ENCODE measurements at regions not wholly inside any gene's neighbourhood (a gene's known extent, or its start where the extent isn't known, plus 50 kb on each side); places are given as distances from the start of the nearest gene placed in this dataset.

DNA sequence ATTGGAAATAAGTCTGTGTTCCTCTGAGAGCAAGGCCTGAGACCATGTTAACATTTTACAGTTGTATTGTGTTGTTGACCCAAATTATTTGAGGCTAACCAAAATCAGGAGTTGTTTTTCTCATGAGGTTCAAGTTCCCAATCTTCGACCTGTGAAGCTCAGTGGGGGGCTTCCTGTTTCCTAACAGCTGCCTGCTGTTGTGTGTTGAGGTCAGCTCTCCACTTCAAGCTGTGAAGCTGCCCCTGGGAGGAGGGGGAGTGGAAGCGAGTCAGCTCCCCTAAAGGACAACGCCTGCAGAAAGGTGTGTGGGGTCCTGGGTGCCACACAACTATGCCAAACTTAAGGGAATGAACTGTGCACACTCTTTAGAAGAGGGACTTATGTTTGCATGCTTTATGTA is 295.5 kb downstream of the IRX1 start:
- no peak for FAIRE-seq

- FAIRE-seq = no peak
Measured at GRCh38 chr5:3893527-3893926, 297.9 kb downstream of the IRX1 start.

- no peak for FAIRE-seq
Measured at GRCh38 chr5:3893975-3894374, 298.3 kb downstream of the IRX1 start.

GRCh38 chr5:3896098-3896497 is 300.5 kb downstream of the IRX1 start:
- FAIRE-seq = no peak

- no peak for FAIRE-seq
Measured at GRCh38 chr5:3899093-3899492, 303.5 kb downstream of the IRX1 start.

- no peak for FAIRE-seq
Measured at GRCh38 chr5:3904584-3904983, 309.0 kb downstream of the IRX1 start.

DNA sequence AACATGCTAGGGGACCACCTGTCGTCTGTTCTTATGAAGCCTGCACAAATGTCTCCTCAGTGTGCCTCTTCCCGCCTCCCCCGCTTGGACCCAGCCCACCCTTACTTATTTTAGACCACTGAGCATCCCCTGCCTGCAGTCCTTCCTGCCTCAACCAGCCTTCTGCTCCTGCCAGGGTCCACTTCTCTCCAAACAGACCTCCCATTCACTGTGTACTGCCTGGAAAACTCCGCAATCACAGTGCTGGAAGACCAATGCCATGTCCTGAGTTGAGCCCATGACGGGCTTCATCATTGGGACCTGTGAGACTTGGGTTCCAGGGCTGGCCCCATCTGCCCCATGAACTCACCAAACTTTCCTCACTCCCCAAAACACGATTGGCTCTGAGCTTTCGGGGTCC is 309.4 kb downstream of the IRX1 start:
- FAIRE-seq = no peak

DNA sequence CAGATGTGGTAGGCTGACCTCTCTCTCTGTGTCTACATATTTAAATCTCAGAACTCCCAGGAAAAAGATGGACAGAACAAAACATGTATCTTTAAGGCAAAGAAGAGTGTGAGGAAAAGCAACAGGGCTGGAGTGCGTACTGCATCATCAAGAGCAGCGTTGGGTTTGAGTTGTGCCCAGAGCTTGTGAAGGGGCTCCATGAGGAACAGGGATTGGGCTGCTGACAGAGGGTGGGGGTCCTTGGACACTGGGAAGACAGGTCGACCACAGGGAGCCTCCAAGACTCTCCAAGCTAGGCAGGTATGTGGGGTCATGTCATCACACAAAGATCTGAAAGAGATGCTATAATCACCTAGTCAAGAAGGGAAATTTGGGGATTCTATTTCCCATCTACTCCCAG is 309.9 kb downstream of the IRX1 start:
- no peak for FAIRE-seq

DNA sequence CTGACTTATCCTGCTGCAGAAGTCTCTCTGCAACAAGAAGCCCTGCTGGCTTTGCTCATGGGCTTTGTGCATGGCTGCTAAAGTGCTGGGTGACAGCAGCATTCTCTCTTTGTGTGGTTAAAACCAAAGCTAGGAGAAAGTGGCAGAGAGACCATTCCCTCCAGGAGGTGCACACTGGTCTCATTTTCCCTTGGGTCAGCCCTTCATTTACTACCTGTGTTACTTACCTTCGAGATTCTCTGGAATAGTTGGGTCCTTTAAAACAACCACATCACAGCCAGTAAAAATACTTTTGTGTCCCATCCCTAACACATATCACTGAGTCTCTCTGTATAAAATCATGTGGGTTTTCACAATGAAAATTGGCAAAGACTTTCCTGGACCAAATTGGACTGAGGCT is 315.5 kb downstream of the IRX1 start:
- no peak for FAIRE-seq

DNA sequence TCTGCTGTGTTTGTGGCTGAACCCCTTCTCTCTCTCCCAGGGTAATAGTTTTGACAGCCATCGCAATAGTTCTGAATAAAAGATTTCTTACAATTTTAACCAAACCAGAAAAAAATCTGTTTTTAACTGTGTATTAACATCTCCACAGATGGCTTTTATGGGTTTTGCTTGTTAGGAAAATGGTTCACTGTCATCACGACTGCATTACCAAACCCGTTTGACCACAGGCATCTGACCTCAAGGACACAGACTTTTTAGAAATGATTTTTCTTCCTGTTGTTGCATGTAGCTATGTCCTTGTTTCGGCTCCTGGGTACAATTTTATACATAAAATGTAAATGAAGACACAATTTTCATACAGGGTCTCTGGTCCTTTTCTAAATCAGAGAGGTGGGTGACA is 316.1 kb downstream of the IRX1 start:
- FAIRE-seq = no peak

DNA sequence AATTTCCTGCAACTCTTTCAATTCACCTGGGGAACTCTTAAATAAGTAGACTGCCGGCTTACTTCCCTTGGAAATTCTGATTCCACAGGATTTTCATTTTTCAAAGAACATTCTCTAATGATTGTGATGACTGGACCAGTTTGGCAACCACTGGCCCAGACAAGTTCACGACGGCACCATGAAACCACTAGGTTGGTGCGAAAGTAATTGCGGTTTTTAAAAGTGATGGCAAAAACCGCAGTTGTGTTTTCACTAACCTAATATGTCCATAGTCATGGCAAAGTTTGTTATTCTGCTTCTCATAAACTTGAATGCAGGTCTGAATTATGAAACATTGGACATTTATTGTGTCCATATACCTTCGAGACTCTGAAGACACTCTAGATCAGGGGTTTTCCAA is 317.2 kb downstream of the IRX1 start:
- FAIRE-seq = no peak

DNA sequence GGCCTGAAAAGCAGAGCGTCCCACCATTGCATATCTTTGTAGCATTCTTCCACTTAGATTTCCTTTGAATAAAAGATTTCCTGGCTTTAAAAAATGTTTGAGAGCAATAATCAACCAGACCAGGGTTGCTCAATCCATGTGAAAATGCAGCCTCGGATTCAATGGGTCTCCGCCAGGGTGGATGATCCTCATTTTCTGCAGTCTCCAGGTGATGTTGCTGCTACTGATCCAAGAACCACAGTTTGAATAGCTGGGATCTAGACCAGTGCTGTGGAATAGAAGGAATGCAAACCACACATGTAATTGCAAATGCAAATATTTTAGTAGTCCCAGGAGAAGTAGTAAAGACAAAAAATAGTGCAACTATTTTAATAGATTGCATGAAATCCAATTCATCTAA is 317.6 kb downstream of the IRX1 start:
- no peak for FAIRE-seq

- FAIRE-seq = no peak
Measured at GRCh38 chr5:3925022-3925421, 329.4 kb downstream of the IRX1 start.

DNA sequence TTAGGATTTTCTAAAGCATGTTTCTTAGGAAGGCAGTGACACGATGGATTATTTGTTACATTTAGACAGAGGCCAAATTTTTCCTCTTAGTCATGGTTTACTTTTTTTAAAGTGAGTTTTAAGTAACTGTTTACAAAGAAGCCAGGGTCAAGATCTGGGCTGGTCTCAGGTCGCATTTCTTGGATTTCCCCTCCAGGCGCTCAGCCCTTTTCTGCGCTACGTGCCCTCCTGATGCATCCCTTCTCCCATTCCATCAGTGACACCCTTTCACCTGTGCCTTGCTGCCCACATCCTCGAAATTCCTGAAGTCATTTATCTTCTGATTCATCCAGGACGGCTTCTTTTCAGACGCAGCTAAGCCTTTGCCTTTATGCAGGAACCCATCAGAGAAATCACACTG is 330.3 kb downstream of the IRX1 start:
- no peak for FAIRE-seq

DNA sequence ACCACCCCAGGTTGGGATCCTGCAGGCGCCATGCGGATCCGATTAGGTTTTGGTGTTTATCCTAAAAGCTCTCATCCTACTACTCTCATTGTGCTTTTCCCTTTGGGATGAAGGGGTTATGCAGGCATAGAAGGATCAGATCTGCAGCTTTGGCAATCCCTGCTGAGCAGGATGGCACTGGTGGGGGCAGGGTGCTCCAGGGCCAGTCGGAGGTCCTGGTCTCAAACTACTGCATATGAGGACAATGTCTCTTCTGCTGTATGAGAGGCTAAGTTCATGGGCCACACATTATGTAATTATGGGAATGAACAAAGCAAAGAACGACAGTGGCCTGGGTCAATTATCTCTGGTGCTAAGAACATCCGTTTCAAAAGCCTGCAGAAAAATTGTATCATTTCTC is 334.2 kb downstream of the IRX1 start:
- no peak for FAIRE-seq

GRCh38 chr5:3931976-3932375 is 336.3 kb downstream of the IRX1 start:
- FAIRE-seq = no peak

GRCh38 chr5:3933536-3933935 is 337.9 kb downstream of the IRX1 start:
- FAIRE-seq = no peak

GRCh38 chr5:3933966-3934365 is 338.3 kb downstream of the IRX1 start:
- FAIRE-seq = no peak

GRCh38 chr5:3943859-3944258 is 348.2 kb downstream of the IRX1 start:
- FAIRE-seq = no peak

DNA sequence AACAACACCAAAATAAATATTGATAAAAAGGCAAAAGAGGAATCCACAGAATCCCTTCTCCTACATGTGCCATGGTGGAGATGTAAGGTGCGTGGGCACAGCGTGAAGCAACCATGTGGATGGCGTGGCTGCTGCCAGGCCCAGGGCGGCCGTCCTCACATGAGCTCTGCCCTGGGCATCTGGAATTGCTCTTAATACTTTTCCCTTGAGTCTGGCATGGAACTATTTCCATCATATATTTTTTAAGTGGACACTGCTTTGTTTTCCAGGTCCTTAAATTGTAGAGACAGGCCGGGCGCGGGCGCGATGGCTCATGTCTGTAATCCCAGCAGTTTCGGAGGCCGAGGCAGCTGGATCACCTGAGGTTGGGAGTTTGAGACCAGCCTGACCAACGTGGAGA is 349.3 kb downstream of the IRX1 start:
- FAIRE-seq = no peak

DNA sequence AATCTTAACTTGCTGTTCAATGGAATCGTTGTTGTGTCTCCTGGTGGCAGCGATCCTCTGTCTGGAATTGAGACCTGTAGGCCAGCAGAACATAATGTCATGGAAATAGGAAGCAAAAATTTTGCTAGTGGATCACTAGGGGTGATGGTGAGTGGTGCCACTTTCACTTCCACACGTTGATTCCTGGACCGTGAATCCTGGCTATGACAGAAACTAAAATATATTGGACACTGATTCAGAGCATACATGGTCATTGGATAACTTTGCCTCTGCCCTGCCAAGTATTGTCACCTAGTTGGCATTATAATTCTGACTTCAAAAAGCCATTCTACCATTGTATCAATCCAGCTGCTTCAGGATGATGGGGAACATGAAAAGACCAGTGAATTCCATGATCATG is 353.2 kb downstream of the IRX1 start:
- no peak for FAIRE-seq

DNA sequence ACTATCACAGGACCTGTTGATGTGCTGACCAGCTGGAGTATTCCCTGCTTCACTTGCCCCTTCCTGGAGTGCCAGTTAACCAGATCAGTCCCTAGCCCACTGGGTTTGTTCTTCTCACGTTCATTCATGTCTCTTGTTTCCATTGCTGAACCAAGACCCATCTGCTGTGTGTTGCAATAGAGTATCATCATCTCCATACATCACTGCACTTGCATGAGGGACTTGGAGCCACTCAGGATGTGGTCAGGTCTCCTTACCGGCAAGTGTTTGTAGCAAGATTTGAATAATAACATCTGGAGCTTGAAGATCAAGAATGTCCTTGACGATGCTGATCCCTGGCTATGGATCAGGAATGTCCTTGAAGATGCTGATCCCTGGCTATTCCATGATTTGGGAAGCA is 358.6 kb downstream of the IRX1 start:
- no peak for FAIRE-seq

DNA sequence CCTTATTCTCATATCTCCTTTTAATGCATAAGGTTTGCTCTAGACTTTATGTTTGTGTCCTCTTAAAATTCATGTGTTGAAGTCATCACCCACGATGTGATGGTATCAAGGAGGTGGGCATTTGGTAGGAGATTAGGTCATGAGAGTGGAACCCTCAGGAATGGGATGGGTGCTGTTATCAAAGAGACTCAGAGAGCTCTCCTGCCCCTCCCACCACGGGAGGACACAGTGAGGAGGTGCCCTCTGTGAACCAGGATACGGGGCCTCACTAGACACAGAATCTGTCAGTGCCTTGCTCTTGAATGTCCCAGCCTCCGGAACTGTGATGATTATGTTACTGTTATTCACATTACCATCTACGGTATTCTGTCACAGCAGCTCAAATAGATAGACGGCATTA is 359.0 kb downstream of the IRX1 start:
- FAIRE-seq = no peak

- no peak for FAIRE-seq
Measured at GRCh38 chr5:3957658-3958057, 362.0 kb downstream of the IRX1 start.

- no peak for FAIRE-seq
Measured at GRCh38 chr5:3958389-3958788, 362.8 kb downstream of the IRX1 start.

DNA sequence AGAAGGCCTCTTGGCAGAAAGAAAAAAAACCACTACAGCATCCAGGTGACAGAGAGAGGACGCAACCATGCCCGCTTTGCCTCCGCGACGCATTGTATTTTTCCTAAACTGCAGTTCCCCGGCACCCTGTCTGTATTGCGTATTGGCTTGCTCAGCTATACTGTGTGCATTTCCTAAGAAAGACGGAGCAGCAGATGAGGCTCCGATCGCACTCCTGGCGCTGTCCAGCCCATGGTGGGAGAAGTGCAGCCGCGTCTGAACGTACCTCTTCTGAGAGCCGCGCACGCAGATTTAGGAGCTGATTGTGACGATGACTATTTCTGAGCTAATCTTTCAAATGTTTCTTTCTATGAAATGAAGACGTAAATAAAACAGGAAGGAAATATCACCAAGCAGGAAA is 366.5 kb downstream of the IRX1 start:
- FAIRE-seq = no peak

Measured in islet of Langerhans (tissue), 1 donor.